K562 (cell line): ENCODE measurements at regions not wholly inside any gene's neighbourhood (a gene's known extent, or its start where the extent isn't known, plus 50 kb on each side); places are given as distances from the start of the nearest gene placed in this dataset.

Experiments
- HDAC1 ChIP-seq, 2 experiments: fragments of 450-650 bp; IDR thresholded peaks; 2 replicates each; pipeline ENCODE4 v1.6.1; 2016 to 2017; ENCODE audit warnings: inconsistent platforms in 1 of 2, mild to moderate bottlenecking in 1 of 2, moderate library complexity in 1 of 2
- MCM7 ChIP-seq, 2 experiments: fragments of 450-650 bp; IDR thresholded peaks; 2 replicates each; pipeline ENCODE4 v1.6.1; 2016 to 2018
- POLR2A ChIP-seq: fragments of 450-650 bp; conservative IDR thresholded peaks from 2 replicates; pipeline ENCODE4 v1.6.1; 2016
- SIN3B ChIP-seq: fragments of 450-650 bp; IDR thresholded peaks from 2 replicates; pipeline ENCODE4 v1.6.1; 2017; ENCODE audit warnings: low read depth, mild to moderate bottlenecking, moderate library complexity
- SMARCB1 ChIP-seq: IDR thresholded peaks from 2 replicates; pipeline ENCODE4 v1.6.1; 2011; ENCODE audit warnings: improper control_type of control experiment, low read depth; ENCODE audit not compliant: insufficient read length
- TARDBP ChIP-seq: fragments of 450-650 bp; IDR thresholded peaks from 2 replicates; pipeline ENCODE4 v1.6.1; 2016
- THRAP3 ChIP-seq: fragments of 450-650 bp; IDR thresholded peaks from 2 replicates; pipeline ENCODE4 v1.6.1; 2016; ENCODE audit warnings: mild to moderate bottlenecking, inconsistent platforms, borderline replicate concordance
- ZNF224 ChIP-seq: sonication (generic); formaldehyde crosslinking; IDR thresholded peaks from 2 replicates; pipeline ENCODE4 v1.8.0; 2022; ENCODE audit warnings: mild to moderate bottlenecking, missing genetic modification reagents
- ZNF76 ChIP-seq: fragments of 250-450 bp; sonication (Bioruptor Pico); IDR thresholded peaks from 2 replicates; pipeline ENCODE4 v1.4.0; 2020; ENCODE audit warnings: mild to moderate bottlenecking, moderate library complexity, borderline replicate concordance
- TF ChIP-seq, protein P1 (sequence below), 3 experiments: IDR thresholded peaks in 2 of 3; conservative IDR thresholded peaks in 1 of 3; 2 replicates each; pipeline ENCODE4 v1.5.1; 2011 to 2012; ENCODE audit warnings: low read length in 3 of 3, mild to moderate bottlenecking in 3 of 3, control low read depth in 2 of 3, improper control_type of control experiment in 1 of 3, inconsistent platforms in 1 of 3, low read depth in 1 of 3, mixed read lengths in 1 of 3, moderate library complexity in 1 of 3; ENCODE audit not compliant: insufficient read depth in 2 of 3
- TF ChIP-seq, protein P2 (sequence below): fragments of 450-650 bp; IDR thresholded peaks from 2 replicates; pipeline ENCODE4 v1.6.1; 2014; ENCODE audit warnings: low read depth, mild to moderate bottlenecking, moderate library complexity, borderline replicate concordance
- TF ChIP-seq, protein P3 (sequence below): fragments of 450-650 bp; IDR thresholded peaks from one replicate; pipeline ENCODE4 v1.6.1; 2018; ENCODE audit warnings: mild to moderate bottlenecking, moderate library complexity; ENCODE audit not compliant: partially characterized antibody

DNA sequence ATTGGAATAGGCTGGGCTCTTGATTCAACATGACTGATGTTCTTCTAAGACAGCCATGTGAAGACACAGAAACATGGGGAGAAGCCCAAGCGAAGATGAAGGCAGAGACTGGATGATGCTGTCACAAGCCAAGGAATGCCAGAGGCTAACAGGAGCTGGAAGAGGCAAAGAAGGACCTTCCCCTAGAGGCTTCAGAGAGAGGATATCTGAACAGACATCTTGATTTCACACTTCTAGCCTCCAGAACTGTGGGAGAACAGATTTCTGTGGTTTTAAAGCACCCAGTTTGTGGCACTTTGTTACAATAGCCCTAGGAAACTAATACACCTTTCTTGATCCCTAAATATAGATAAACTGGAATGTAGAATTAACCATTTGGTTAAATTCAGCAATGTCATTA is 127.0 kb downstream of the EDN1 start:
- TF ChIP-seq, protein P1, sequence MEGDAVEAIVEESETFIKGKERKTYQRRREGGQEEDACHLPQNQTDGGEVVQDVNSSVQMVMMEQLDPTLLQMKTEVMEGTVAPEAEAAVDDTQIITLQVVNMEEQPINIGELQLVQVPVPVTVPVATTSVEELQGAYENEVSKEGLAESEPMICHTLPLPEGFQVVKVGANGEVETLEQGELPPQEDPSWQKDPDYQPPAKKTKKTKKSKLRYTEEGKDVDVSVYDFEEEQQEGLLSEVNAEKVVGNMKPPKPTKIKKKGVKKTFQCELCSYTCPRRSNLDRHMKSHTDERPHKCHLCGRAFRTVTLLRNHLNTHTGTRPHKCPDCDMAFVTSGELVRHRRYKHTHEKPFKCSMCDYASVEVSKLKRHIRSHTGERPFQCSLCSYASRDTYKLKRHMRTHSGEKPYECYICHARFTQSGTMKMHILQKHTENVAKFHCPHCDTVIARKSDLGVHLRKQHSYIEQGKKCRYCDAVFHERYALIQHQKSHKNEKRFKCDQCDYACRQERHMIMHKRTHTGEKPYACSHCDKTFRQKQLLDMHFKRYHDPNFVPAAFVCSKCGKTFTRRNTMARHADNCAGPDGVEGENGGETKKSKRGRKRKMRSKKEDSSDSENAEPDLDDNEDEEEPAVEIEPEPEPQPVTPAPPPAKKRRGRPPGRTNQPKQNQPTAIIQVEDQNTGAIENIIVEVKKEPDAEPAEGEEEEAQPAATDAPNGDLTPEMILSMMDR (IDR thresholded peaks at IDR 0.05 in 2 of 3, conservative IDR thresholded peaks at IDR 0.05 in 1 of 3; ENCODE audit: insufficient read depth in 2 of 3, low read depth in 1 of 3, low read length in 3 of 3), result no peak
- TF ChIP-seq, protein P2, sequence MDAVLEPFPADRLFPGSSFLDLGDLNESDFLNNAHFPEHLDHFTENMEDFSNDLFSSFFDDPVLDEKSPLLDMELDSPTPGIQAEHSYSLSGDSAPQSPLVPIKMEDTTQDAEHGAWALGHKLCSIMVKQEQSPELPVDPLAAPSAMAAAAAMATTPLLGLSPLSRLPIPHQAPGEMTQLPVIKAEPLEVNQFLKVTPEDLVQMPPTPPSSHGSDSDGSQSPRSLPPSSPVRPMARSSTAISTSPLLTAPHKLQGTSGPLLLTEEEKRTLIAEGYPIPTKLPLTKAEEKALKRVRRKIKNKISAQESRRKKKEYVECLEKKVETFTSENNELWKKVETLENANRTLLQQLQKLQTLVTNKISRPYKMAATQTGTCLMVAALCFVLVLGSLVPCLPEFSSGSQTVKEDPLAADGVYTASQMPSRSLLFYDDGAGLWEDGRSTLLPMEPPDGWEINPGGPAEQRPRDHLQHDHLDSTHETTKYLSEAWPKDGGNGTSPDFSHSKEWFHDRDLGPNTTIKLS, result no peak
- no peak for TF ChIP-seq HDAC1 (IDR thresholded peaks at IDR 0.05)
- TF ChIP-seq ZNF224 (CRISPR knock-in tag), result no peak
- no peak for TF ChIP-seq ZNF76 (CRISPR knock-in tag)
- no peak for TF ChIP-seq SIN3B
- TF ChIP-seq, protein P3, sequence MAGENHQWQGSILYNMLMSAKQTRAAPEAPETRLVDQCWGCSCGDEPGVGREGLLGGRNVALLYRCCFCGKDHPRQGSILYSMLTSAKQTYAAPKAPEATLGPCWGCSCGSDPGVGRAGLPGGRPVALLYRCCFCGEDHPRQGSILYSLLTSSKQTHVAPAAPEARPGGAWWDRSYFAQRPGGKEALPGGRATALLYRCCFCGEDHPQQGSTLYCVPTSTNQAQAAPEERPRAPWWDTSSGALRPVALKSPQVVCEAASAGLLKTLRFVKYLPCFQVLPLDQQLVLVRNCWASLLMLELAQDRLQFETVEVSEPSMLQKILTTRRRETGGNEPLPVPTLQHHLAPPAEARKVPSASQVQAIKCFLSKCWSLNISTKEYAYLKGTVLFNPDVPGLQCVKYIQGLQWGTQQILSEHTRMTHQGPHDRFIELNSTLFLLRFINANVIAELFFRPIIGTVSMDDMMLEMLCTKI, result no peak
- TF ChIP-seq MCM7 (IDR thresholded peaks at IDR 0.05), result no peak
- TF ChIP-seq SMARCB1, result no peak
- no peak for TF ChIP-seq THRAP3
- TF ChIP-seq POLR2A, result no peak
- no peak for TF ChIP-seq TARDBP
